DMS 273 treated with DMSO at 0.1 percent for 48 hours (cell line): ENCODE measurements at regions not wholly inside any gene's neighbourhood (a gene's known extent, or its start where the extent isn't known, plus 50 kb on each side); places are given as distances from the start of the nearest gene placed in this dataset.

Experiments
- DNase-seq: peaks from one replicate; lab custom pipeline; 2025; lab: John Stamatoyannopoulos, UW

GRCh38 chr11:130715085-130715876 lies 201.0 kb downstream of the SNX19 start:
- DNase-seq: no peak

- DNase-seq: no peak
These were observed 200.4 kb downstream of the SNX19 start for GRCh38 chr11:130715877-130716220.

- no peak for DNase-seq
These were observed 198.2 kb downstream of the SNX19 start for GRCh38 chr11:130718120-130718519.

- DNase-seq: no peak
These were observed 196.9 kb downstream of the SNX19 start for GRCh38 chr11:130719220-130719915.

GRCh38 chr11:130720232-130721022 lies 195.9 kb downstream of the SNX19 start:
- DNase-seq: no peak

GRCh38 chr11:130721023-130721681 lies 195.1 kb downstream of the SNX19 start:
- no peak for DNase-seq

- DNase-seq: no peak
These were observed 194.5 kb downstream of the SNX19 start for GRCh38 chr11:130721736-130722135.

- no peak for DNase-seq
These were observed 193.9 kb downstream of the SNX19 start for GRCh38 chr11:130722401-130722800.

GRCh38 chr11:130725421-130726233 lies 190.7 kb downstream of the SNX19 start:
- DNase-seq: no peak

- no peak for DNase-seq
These were observed 189.8 kb downstream of the SNX19 start for GRCh38 chr11:130726234-130727037.

GRCh38 chr11:130727157-130728119 lies 188.8 kb downstream of the SNX19 start:
- DNase-seq: no peak

- no peak for DNase-seq
These were observed 187.8 kb downstream of the SNX19 start for GRCh38 chr11:130728185-130729180.

- DNase-seq: no peak
These were observed 187.1 kb downstream of the SNX19 start for GRCh38 chr11:130729193-130729592.

GRCh38 chr11:130729678-130730300 lies 186.5 kb downstream of the SNX19 start:
- DNase-seq: no peak

- DNase-seq: no peak
These were observed 184.9 kb downstream of the SNX19 start for GRCh38 chr11:130731401-130731800.

- DNase-seq: no peak
These were observed 183.8 kb downstream of the SNX19 start for GRCh38 chr11:130732476-130732875.

GRCh38 chr11:130737041-130737830 lies 179.0 kb downstream of the SNX19 start:
- no peak for DNase-seq
